Lower leg skin (tissue), 3 donors: ENCODE measurements at regions not wholly inside any gene's neighbourhood (a gene's known extent, or its start where the extent isn't known, plus 50 kb on each side); places are given as distances from the start of the nearest gene placed in this dataset.

Experiments used
- POLR2A ChIP-seq, 2 donors: fragments of 450-650 bp; IDR thresholded peaks; one replicate each; pipeline ENCODE4 v1.6.1; 2016 to 2017; ENCODE audit warnings: antibody characterized with exemption in 2 of 2, mild to moderate bottlenecking in 1 of 2, moderate library complexity in 1 of 2
- TF ChIP-seq, protein P1 (sequence below), 3 donors: fragments of 450-650 bp; IDR thresholded peaks; one replicate each; pipeline ENCODE4 v1.5.1; 2016; ENCODE audit warnings: antibody characterized with exemption in 3 of 3, mild to moderate bottlenecking in 3 of 3, moderate library complexity in 2 of 3

DNA sequence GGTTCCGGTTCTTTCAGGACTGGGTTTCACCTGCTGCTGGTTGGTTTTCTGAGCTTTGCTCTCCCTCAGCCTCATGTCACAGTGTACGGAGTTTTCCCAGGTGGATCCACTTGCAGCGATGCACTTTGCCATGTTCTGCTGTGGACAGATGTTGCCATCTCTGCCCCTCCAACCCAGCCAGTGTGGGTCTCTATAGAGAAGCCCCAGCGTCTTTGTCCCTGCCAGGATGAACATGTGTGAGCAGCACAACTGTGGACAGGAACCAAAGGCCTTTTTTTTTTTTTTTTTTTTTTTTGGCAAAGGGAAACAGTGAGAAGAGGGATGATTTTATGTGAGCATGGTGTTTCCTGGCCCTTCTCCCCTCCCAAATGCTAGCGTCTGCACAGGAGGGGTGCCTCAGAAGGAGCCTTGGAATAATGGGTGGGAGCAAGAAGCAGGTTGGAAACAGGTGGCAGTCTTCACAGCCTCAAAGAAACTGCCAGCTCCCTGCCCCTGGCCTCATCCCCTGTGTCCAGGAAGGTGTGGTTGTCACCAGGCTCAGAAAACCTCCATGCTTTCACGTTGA is 106.5 kb downstream of the RPS24 start:
- no peak for TF ChIP-seq POLR2A (IDR thresholded peaks at IDR 0.05)
- TF ChIP-seq, protein P1, sequence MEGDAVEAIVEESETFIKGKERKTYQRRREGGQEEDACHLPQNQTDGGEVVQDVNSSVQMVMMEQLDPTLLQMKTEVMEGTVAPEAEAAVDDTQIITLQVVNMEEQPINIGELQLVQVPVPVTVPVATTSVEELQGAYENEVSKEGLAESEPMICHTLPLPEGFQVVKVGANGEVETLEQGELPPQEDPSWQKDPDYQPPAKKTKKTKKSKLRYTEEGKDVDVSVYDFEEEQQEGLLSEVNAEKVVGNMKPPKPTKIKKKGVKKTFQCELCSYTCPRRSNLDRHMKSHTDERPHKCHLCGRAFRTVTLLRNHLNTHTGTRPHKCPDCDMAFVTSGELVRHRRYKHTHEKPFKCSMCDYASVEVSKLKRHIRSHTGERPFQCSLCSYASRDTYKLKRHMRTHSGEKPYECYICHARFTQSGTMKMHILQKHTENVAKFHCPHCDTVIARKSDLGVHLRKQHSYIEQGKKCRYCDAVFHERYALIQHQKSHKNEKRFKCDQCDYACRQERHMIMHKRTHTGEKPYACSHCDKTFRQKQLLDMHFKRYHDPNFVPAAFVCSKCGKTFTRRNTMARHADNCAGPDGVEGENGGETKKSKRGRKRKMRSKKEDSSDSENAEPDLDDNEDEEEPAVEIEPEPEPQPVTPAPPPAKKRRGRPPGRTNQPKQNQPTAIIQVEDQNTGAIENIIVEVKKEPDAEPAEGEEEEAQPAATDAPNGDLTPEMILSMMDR (IDR thresholded peaks at IDR 0.05) = no peak
